SK-N-SH (cell line): ENCODE measurements at regions not wholly inside any gene's neighbourhood (a gene's known extent, or its start where the extent isn't known, plus 50 kb on each side); places are given as distances from the start of the nearest gene placed in this dataset.

Source experiments
- CTCF ChIA-PET: fragments of 300-600, 350-600 bp; formaldehyde crosslinking; extraction: SDS; loops from one replicate; lab custom pipeline; 2021; lab: Yijun Ruan, JAX
- POLR2A ChIA-PET: fragments of 350-600 bp; sonication (Branson Sonifier 250); formaldehyde crosslinking; extraction: SDS; loops from one replicate; lab custom pipeline; 2020; ENCODE audit warnings: antibody characterized with exemption, inconsistent platforms; lab: Yijun Ruan, JAX
- DNase-seq: peaks from one replicate; pipeline ENCODE4 v3.0.0; 2012
- H2AFZ ChIP-seq: fragments of 200-600 bp; sonication (generic); 2 replicates; pipeline ENCODE4 v1.8.1; 2016; ENCODE audit warnings: antibody characterized with exemption, mild to moderate bottlenecking, low read depth
- H3F3A ChIP-seq: fragments of 200-600 bp; sonication (generic); replicated peaks from 2 replicates; pipeline ENCODE3; 2016; ENCODE audit warnings: antibody characterized with exemption, mild to moderate bottlenecking; ENCODE audit not compliant: insufficient read depth
- H3K27ac ChIP-seq, 2 experiments: fragments of 200-500 bp in 1 of 2; fragments of 200-600 bp in 1 of 2; sonication (Bioruptor generic) in 1 of 2; sonication (generic), shearing (Covaris generic) in 1 of 2; 2 replicates each; pipeline versions ENCODE4 v1.5.1 to v1.6.1; 2014 to 2016; ENCODE audit warnings: low read depth in 2 of 2, inconsistent platforms in 1 of 2, low read length in 1 of 2, mild to moderate bottlenecking in 1 of 2, mixed read lengths in 1 of 2
- H3K27me3 ChIP-seq: fragments of 200-600 bp; sonication (generic), shearing (Covaris generic); 2 replicates; pipeline ENCODE4 v1.6.1; 2016; ENCODE audit warnings: mixed run types; ENCODE audit not compliant: insufficient read depth
- H3K36me3 ChIP-seq, 2 experiments: fragments of 200-500 bp in 1 of 2; fragments of 200-600 bp in 1 of 2; sonication (Bioruptor generic) in 1 of 2; sonication (generic) in 1 of 2; replicated peaks in 1 of 2; 2 replicates each; pipeline versions ENCODE3 to v1.5.1; 2014 to 2016; ENCODE audit warnings: low read length in 1 of 2, mild to moderate bottlenecking in 1 of 2; ENCODE audit not compliant: insufficient read depth in 2 of 2, control insufficient read depth in 1 of 2
- H3K4me1 ChIP-seq, 2 experiments: fragments of 200-500 bp in 1 of 2; fragments of 200-600 bp in 1 of 2; sonication (Bioruptor generic) in 1 of 2; sonication (generic), shearing (Covaris generic) in 1 of 2; 2 replicates each; pipeline versions ENCODE4 v1.5.1 to v1.6.1; 2014 to 2016; ENCODE audit warnings: low read depth in 1 of 2, low read length in 1 of 2, mixed run types in 1 of 2; ENCODE audit not compliant: insufficient read depth in 2 of 2, control insufficient read depth in 1 of 2
- H3K4me2 ChIP-seq: fragments of 200-600 bp; sonication (generic), shearing (Covaris generic); 2 replicates; pipeline ENCODE4 v1.6.1; 2017; ENCODE audit warnings: mixed run types
- H3K4me3 ChIP-seq, 2 experiments: fragments of 200-500 bp in 1 of 2; fragments of 200-600 bp in 1 of 2; sonication (Bioruptor generic) in 1 of 2; sonication (generic), shearing (Covaris generic) in 1 of 2; 2 replicates each; pipeline versions ENCODE4 v1.5.1 to v1.8.1; 2014 to 2016; ENCODE audit warnings: low read depth in 2 of 2, inconsistent platforms in 1 of 2, low read length in 1 of 2, mild to moderate bottlenecking in 1 of 2, mixed read lengths in 1 of 2, moderate library complexity in 1 of 2
- H3K79me2 ChIP-seq: fragments of 200-600 bp; sonication (generic); 2 replicates; pipeline ENCODE4 v1.8.1; 2017; ENCODE audit warnings: mild to moderate bottlenecking; ENCODE audit not compliant: insufficient read depth
- H3K9ac ChIP-seq: fragments of 200-600 bp; sonication (generic); 2 replicates; pipeline ENCODE4 v1.6.1; 2017; ENCODE audit warnings: mixed run types
- H3K9me2 ChIP-seq: fragments of 200-600 bp; sonication (generic); 2 replicates; pipeline ENCODE4 v1.6.1; 2017; ENCODE audit warnings: mixed run types
- H3K9me3 ChIP-seq: fragments of 200-600 bp; sonication (generic); 2 replicates; pipeline ENCODE4 v1.6.1; 2017; ENCODE audit warnings: mixed run types, mild to moderate bottlenecking, moderate library complexity
- H4K20me1 ChIP-seq: fragments of 200-600 bp; sonication (generic); 2 replicates; pipeline ENCODE4 v1.6.1; 2017; ENCODE audit warnings: mild to moderate bottlenecking, mixed run types; ENCODE audit not compliant: insufficient read depth
- CHD2 ChIP-seq: fragments of 150-350 bp; IDR thresholded peaks from 2 replicates; pipeline ENCODE4 v1.6.1; 2018; ENCODE audit warnings: low read length; ENCODE audit not compliant: partially characterized antibody
- ELF1 ChIP-seq: IDR thresholded peaks from 2 replicates; pipeline ENCODE4 v1.4.0; 2012
- EZH2phosphoT487 ChIP-seq: fragments of 200-600 bp; sonication (generic); IDR thresholded peaks from 2 replicates; pipeline ENCODE4 v1.6.1; 2017; ENCODE audit warnings: low read depth, mixed run types, mild to moderate bottlenecking, antibody characterized with exemption, moderate library complexity, borderline replicate concordance
- FOSL2 ChIP-seq: IDR thresholded peaks from 2 replicates; pipeline ENCODE4 v1.4.0; 2012; ENCODE audit warnings: low read depth, mild to moderate bottlenecking, moderate library complexity, borderline replicate concordance
- GABPA ChIP-seq: IDR thresholded peaks from 2 replicates; pipeline ENCODE4 v1.4.0; 2012; ENCODE audit warnings: low read depth, mild to moderate bottlenecking
- GATA2 ChIP-seq: sonication (generic); formaldehyde crosslinking; IDR thresholded peaks from 2 replicates; pipeline ENCODE4 v1.5.0; 2020; ENCODE audit warnings: mild to moderate bottlenecking, missing genetic modification reagents
- IRF3 ChIP-seq: fragments of 150-350 bp; IDR thresholded peaks from 2 replicates; pipeline ENCODE4 v1.6.1; 2016; ENCODE audit warnings: mild to moderate bottlenecking, low read depth, low read length
- MXI1 ChIP-seq: IDR thresholded peaks from 2 replicates; pipeline ENCODE4 v1.6.1; 2012; ENCODE audit warnings: mild to moderate bottlenecking, low read depth, low read length, improper control_type of control experiment
- REST ChIP-seq: IDR thresholded peaks from 2 replicates; pipeline ENCODE4 v1.6.1; 2012; ENCODE audit warnings: mild to moderate bottlenecking, low read depth, low read length, moderate library complexity
- SIN3A ChIP-seq: IDR thresholded peaks from 2 replicates; pipeline ENCODE4 v1.6.1; 2012; ENCODE audit warnings: low read depth, mild to moderate bottlenecking, low read length, moderate library complexity, borderline replicate concordance
- TAF1 ChIP-seq: IDR thresholded peaks from 2 replicates; pipeline ENCODE4 v1.6.1; 2012; ENCODE audit warnings: low read depth, mild to moderate bottlenecking, low read length, moderate library complexity, borderline replicate concordance
- USF2 ChIP-seq: fragments of 150-350 bp; IDR thresholded peaks from 2 replicates; pipeline ENCODE4 v1.6.1; 2017; ENCODE audit warnings: antibody characterized with exemption, low read length, low read depth, borderline replicate concordance
- YY1 ChIP-seq: IDR thresholded peaks from 2 replicates; pipeline ENCODE4 v1.4.0; 2012; ENCODE audit warnings: low read depth, mild to moderate bottlenecking
- ZBTB33 ChIP-seq: IDR thresholded peaks from 2 replicates; pipeline ENCODE4 v1.4.0; 2012; ENCODE audit warnings: low read depth, borderline replicate concordance
- WGBS: methylation state at CpG from one replicate; pipeline ENCODE4 v1.1.6; 2017; ENCODE audit warnings: low lambda C conversion rate; 5-methylcytosine and 5-hydroxymethylcytosine counted together
- TF ChIP-seq, protein P1 (sequence below): IDR thresholded peaks from 2 replicates; pipeline ENCODE4; 2012

GRCh38 chr11:80432057-80432456, 991.2 kb upstream of the TENM4 start:
- TF ChIP-seq ZBTB33 (no peak), YY1 (no peak)
- Histone ChIP-seq H3K4me2 (no peak overlapping the region), H3K79me2 (no peaks in the 10 kb centered on the region), H3K27ac (no peak overlapping the region), H2AFZ (no peak overlapping the region), H3K27me3 (no peaks in the 10 kb centered on the region), H3K9me2 (no peaks in the 10 kb centered on the region), H3K4me1 (no peaks in the 10 kb centered on the region), H3K9ac (no peak overlapping the region), H3K4me3 (no peak overlapping the region), H3F3A (no peaks in the 10 kb centered on the region), H3K36me3 (no peaks in the 10 kb centered on the region), H4K20me1 (no peaks in the 10 kb centered on the region), H3K9me3 (no peaks in the 10 kb centered on the region)
- WGBS, result 11% methylated on average over 2 of the region's 2 CpGs
- POLR2A ChIA-PET, result no interaction called here
- CTCF ChIA-PET, result no interaction called here
- no peak for DNase-seq

GRCh38 chr11:80424012-80424695, 983.3 kb upstream of the TENM4 start:
- Histone ChIP-seq H3K79me2 (no peaks in the 10 kb centered on the region), H3K4me3 (no peak overlapping the region), H3K4me1 (no peaks in the 10 kb centered on the region), H3K9ac (no peak overlapping the region), H4K20me1 (no peaks in the 10 kb centered on the region), H3K27me3 (no peaks in the 10 kb centered on the region), H3K9me2 (no peaks in the 10 kb centered on the region), H3F3A (no peaks in the 10 kb centered on the region), H2AFZ (no peak overlapping the region), H3K9me3 (no peaks in the 10 kb centered on the region), H3K36me3 (no peaks in the 10 kb centered on the region), H3K27ac (no peak overlapping the region), H3K4me2 (no peak overlapping the region)
- no peak for DNase-seq
- POLR2A ChIA-PET, result no interaction called here
- CTCF ChIA-PET, result no interaction called here
- 9% methylated on average over 2 of the region's 2 CpGs for WGBS
- TF ChIP-seq GABPA, result no peak
- no peak for TF ChIP-seq SIN3A
- no peak for TF ChIP-seq TAF1
- TF ChIP-seq IRF3, result no peak
- TF ChIP-seq ELF1, result no peak
- no peak for TF ChIP-seq GATA2
- TF ChIP-seq EZH2phosphoT487, result no peak
- no peak for TF ChIP-seq CHD2
- TF ChIP-seq ZBTB33, result no peak
- TF ChIP-seq FOSL2, result no peak
- TF ChIP-seq, protein P1, sequence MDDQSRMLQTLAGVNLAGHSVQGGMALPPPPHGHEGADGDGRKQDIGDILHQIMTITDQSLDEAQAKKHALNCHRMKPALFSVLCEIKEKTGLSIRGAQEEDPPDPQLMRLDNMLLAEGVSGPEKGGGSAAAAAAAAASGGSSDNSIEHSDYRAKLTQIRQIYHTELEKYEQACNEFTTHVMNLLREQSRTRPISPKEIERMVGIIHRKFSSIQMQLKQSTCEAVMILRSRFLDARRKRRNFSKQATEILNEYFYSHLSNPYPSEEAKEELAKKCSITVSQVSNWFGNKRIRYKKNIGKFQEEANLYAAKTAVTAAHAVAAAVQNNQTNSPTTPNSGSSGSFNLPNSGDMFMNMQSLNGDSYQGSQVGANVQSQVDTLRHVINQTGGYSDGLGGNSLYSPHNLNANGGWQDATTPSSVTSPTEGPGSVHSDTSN, result no peak
- no peak for TF ChIP-seq YY1
- TF ChIP-seq USF2, result no peak
- no peak for TF ChIP-seq REST
- no peak for TF ChIP-seq MXI1
